ENCODE measurements at regions not wholly inside any gene's neighbourhood (a gene's known extent, or its start where the extent isn't known, plus 50 kb on each side); places are given as distances from the start of the nearest gene placed in this dataset.
A peak's percentile ranks its signal among the peaks of the same experiment; 100 is the strongest.

GRCh38 chr1:222009105-222009730 lies 267.3 kb upstream of the DUSP10 start:
- TF ChIP-seq, protein P1, sequence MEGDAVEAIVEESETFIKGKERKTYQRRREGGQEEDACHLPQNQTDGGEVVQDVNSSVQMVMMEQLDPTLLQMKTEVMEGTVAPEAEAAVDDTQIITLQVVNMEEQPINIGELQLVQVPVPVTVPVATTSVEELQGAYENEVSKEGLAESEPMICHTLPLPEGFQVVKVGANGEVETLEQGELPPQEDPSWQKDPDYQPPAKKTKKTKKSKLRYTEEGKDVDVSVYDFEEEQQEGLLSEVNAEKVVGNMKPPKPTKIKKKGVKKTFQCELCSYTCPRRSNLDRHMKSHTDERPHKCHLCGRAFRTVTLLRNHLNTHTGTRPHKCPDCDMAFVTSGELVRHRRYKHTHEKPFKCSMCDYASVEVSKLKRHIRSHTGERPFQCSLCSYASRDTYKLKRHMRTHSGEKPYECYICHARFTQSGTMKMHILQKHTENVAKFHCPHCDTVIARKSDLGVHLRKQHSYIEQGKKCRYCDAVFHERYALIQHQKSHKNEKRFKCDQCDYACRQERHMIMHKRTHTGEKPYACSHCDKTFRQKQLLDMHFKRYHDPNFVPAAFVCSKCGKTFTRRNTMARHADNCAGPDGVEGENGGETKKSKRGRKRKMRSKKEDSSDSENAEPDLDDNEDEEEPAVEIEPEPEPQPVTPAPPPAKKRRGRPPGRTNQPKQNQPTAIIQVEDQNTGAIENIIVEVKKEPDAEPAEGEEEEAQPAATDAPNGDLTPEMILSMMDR (conservative IDR thresholded peaks at IDR 0.05): peak; percentile 56
- TF ChIP-seq EZH2 (IDR thresholded peaks at IDR 0.05; ENCODE audit: low read depth): no peak

Data from PC-9 (cell line).